Epithelial cell of proximal tubule (primary cell): ENCODE measurements at regions not wholly inside any gene's neighbourhood (a gene's known extent, or its start where the extent isn't known, plus 50 kb on each side); places are given as distances from the start of the nearest gene placed in this dataset.

Experiments used
- DNase-seq: peaks from one replicate; pipeline ENCODE4 v3.0.0-alpha.2; 2011; ENCODE audit warnings: low read depth
- H3K4me3 ChIP-seq: 2 replicates; pipeline ENCODE4 v1.5.1; 2011; ENCODE audit warnings: low read depth, mild to moderate bottlenecking, low read length
- TF ChIP-seq, protein P1 (sequence below): conservative IDR thresholded peaks from 2 replicates; pipeline ENCODE4 v1.5.1; 2012; ENCODE audit warnings: low read depth, mild to moderate bottlenecking, low read length

DNA sequence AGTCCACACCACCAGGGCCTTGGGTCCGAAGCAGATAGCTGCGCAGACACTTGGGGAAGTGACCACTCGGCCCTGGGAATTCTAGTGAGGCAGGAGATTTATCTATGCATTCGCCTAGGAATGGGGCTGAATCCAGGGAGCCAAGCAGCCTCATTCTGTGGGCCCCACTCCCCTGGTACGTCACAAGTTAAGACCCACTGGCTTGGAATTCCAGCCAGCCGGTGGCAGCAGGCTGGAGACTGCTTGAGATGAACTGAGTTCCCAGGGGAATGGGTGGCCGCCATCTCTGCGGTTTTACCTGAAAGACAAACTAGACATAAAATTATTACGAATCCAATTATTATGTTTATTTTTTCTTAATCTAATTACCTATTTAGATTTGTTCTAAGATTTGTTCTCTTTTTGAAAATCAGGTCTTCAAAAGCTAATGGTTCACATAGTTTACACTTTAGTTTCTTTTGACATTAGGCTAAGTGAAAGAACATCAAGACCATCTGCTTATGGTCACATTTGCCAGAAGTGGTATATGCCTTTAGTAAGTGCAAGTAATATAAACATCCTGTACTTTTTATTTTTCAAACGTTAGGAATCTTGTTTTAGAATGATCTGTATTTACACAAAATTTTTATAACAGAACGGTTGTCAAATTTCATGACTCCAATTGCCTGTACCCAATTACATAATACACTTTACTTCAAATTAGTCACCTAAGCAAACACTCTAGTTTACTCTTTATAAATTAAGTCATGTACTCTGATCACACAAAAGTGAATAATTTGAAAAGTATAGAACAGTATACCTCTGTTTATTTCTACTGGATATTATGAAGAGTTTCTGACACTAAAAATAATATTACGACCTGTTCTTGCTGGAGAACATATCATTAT is 74.4 kb downstream of the SLITRK6 start:
- TF ChIP-seq, protein P1, sequence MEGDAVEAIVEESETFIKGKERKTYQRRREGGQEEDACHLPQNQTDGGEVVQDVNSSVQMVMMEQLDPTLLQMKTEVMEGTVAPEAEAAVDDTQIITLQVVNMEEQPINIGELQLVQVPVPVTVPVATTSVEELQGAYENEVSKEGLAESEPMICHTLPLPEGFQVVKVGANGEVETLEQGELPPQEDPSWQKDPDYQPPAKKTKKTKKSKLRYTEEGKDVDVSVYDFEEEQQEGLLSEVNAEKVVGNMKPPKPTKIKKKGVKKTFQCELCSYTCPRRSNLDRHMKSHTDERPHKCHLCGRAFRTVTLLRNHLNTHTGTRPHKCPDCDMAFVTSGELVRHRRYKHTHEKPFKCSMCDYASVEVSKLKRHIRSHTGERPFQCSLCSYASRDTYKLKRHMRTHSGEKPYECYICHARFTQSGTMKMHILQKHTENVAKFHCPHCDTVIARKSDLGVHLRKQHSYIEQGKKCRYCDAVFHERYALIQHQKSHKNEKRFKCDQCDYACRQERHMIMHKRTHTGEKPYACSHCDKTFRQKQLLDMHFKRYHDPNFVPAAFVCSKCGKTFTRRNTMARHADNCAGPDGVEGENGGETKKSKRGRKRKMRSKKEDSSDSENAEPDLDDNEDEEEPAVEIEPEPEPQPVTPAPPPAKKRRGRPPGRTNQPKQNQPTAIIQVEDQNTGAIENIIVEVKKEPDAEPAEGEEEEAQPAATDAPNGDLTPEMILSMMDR = no peak
- no peak overlapping the region for H3K4me3 ChIP-seq
- DNase-seq = no peak

DNA sequence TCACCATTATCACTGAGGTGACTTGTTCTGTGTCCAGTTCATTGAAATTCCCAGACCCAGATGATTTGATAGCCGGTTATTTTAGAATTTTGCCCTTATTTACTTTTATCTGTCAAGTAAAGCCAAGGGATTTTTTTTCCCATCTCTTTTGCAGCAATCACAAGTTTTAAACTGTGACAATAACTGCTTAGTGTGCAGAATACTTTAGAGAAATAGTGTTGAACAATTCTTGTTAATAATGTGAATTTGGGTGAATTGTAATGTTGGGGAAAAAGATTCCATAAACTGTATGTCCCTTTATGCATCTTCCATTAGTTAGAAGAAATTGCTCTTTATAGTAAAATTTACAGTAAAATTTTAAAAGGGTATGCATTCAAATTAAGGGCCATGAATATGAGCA is 79.5 kb downstream of the SLITRK6 start:
- TF ChIP-seq, protein P1 = no peak
- H3K4me3 ChIP-seq = no peak overlapping the region
- DNase-seq = no peak

DNA sequence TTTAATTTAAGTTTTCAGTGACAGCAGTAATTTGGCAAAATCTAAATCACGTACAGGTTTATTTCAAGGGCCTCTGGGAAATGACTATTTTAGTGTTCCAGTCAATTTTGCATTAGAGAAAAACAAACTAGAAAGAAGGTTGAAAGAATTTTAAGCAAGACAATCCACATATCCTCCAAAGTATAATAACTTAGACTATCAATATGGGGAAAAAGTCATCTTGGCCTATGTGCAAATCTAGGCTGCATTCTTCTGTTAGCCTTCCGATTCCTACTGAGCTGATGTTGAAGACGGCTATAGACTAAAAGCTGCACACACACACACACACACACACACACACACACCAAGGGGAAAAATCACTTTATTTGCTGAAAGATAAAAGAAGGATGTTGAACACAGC is 81.3 kb downstream of the SLITRK6 start:
- H3K4me3 ChIP-seq = no peak overlapping the region
- TF ChIP-seq, protein P1 = no peak
- no peak for DNase-seq

DNA sequence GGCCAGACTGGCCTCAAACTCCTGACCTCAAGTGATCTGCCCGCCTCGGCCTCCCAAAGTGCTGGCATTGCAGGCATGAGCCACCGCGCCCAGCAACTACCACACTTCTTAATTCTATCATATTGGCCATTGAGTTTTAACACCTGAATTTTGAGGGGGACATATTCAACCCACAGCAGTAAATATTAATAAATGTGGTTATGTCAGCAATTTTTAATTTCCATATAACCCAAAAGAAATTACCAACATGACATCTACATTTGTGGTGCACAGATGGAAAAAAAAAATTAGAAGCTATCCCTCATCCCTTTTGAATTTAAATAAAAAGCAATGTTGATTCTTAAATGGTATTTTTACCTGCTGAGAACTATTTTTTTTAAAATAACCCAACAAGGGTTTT is 88.7 kb downstream of the SLITRK6 start:
- TF ChIP-seq, protein P1 = no peak
- no peak for DNase-seq
- no peak overlapping the region for H3K4me3 ChIP-seq

DNA sequence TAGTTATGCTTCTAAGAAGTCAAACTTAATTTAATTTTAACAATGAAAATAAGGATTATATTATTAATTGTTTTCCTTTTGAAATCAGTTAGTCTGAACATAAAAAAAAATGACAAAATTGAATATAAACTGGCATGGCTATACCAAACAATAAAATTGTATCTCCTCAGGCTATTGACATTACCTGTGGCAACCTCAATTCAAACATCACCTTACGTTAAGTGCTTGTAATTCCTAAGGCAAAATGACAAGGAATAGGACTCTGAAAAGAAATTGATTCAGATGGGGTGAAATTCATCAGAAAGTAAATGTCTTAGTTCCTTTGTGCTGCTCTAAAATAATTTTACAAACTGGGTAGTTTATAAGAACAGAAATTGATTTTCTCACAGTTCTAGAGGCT is 89.5 kb downstream of the SLITRK6 start:
- H3K4me3 ChIP-seq = no peak overlapping the region
- TF ChIP-seq, protein P1 = no peak
- DNase-seq = no peak

DNA sequence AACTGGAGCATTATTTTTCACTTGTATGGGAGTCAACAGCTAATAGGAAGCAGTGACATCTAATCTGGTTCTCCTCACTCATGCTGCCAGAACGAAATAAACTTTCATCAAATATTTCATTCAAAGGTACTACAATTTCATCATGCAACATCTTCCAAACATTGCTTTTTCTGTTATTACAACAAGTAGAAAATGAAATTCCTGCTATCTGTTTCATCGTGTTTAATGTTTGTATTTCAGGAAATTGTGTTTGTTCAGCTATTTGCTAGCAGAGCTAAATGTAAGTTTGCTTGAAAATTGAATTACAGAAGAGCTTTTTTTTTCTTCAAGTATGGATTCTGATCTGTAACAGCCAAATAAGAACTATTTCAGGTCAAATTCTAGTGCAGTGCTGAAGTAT is 90.1 kb downstream of the SLITRK6 start:
- DNase-seq = no peak
- H3K4me3 ChIP-seq = no peak overlapping the region
- TF ChIP-seq, protein P1 = no peak

DNA sequence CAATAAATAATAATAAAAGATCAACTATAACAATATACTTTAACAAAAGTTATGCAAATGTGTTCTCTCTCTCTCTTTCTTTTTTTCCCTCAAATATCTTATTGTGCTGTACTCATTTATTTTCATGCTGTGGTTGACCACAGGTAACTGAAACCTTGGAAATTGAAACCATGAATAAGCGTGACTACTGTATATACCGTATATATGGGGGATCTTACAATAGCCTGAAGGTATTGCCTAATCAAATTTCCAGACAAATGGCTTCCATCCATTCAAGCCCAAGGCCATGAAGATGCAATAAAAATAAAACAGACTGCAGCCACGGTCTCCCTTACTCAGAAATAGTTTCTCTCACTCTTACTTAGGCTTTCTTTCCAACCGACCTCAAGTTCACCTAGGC is 98.3 kb downstream of the SLITRK6 start:
- DNase-seq = no peak

More for the DNA sequence above, 98.3 kb downstream of the SLITRK6 start:
- H3K4me3 ChIP-seq = no peak overlapping the region
- TF ChIP-seq, protein P1 = no peak
